GM23338 (cell line): ENCODE measurements at regions not wholly inside any gene's neighbourhood (a gene's known extent, or its start where the extent isn't known, plus 50 kb on each side); places are given as distances from the start of the nearest gene placed in this dataset.
A peak's percentile ranks its signal among the peaks of the same experiment; 100 is the strongest.

ENCODE experiments used
- ATAC-seq: fragments of 200-7000 bp; cut with Tn5 transposase; 3 replicates; pipeline ENCODE4 v1.9.1; 2020
- DNase-seq: peaks from one replicate; pipeline ENCODE4 v3.0.0-alpha.2; 2015; ENCODE audit warnings: low spot score
- H2AFZ ChIP-seq: fragments of 200-600 bp; sonication (generic); 2 replicates; pipeline ENCODE4 v1.8.0; 2016; ENCODE audit warnings: antibody characterized with exemption, mild to moderate bottlenecking, moderate library complexity
- H3F3A ChIP-seq: fragments of 200-600 bp; sonication (generic); replicated peaks from 2 replicates; pipeline ENCODE4 v1.8.0; 2017; ENCODE audit warnings: antibody characterized with exemption, mixed run types, low read depth
- H3K27ac ChIP-seq: fragments of 200-600 bp; sonication (generic); 2 replicates; pipeline ENCODE4 v1.6.1; 2016; ENCODE audit warnings: low read depth
- H3K27me3 ChIP-seq: fragments of 200-600 bp; sonication (generic); 2 replicates; pipeline ENCODE4 v1.8.0; 2016; ENCODE audit warnings: mild to moderate bottlenecking, mixed run types, moderate library complexity; ENCODE audit not compliant: insufficient read depth
- H3K36me3 ChIP-seq: fragments of 200-600 bp; sonication (generic); 2 replicates; pipeline ENCODE4 v1.8.0; 2016; ENCODE audit warnings: mild to moderate bottlenecking; ENCODE audit not compliant: insufficient read depth
- H3K4me1 ChIP-seq: fragments of 200-600 bp; sonication (generic); 2 replicates; pipeline ENCODE4 v1.8.0; 2016; ENCODE audit warnings: mild to moderate bottlenecking, moderate library complexity; ENCODE audit not compliant: insufficient read depth
- H3K4me2 ChIP-seq: fragments of 200-600 bp; sonication (generic); 2 replicates; pipeline ENCODE4 v1.7.1; 2017; ENCODE audit warnings: mixed run types
- H3K4me3 ChIP-seq: fragments of 200-600 bp; sonication (generic); 2 replicates; pipeline ENCODE4 v1.6.1; 2016; ENCODE audit warnings: mixed run types
- H3K79me2 ChIP-seq: fragments of 200-600 bp; sonication (generic); replicated peaks from 2 replicates; pipeline ENCODE4 v1.8.0; 2017; ENCODE audit warnings: mild to moderate bottlenecking; ENCODE audit not compliant: insufficient read depth
- H3K9me2 ChIP-seq: fragments of 200-600 bp; sonication (generic); 2 replicates; pipeline ENCODE4 v1.8.0; 2017; ENCODE audit not compliant: insufficient read depth
- H4K20me1 ChIP-seq: fragments of 200-600 bp; sonication (generic); replicated peaks from 2 replicates; pipeline ENCODE4 v1.8.0; 2017; ENCODE audit warnings: mild to moderate bottlenecking; ENCODE audit not compliant: insufficient read depth
- H3K27ac Mint-ChIP-seq: 2 replicates; pipeline ENCODE4 v1.8.0; 2020; ENCODE audit warnings: inconsistent platforms, mild to moderate bottlenecking, moderate library complexity, mixed read lengths
- H3K27me3 Mint-ChIP-seq: 3 replicates; pipeline ENCODE4 v1.8.0; 2022; ENCODE audit warnings: low read depth, mild to moderate bottlenecking, moderate library complexity, mixed read lengths, inconsistent platforms; ENCODE audit not compliant: insufficient read depth, poor library complexity
- H3K36me3 Mint-ChIP-seq: 3 replicates; pipeline ENCODE4 v1.8.0; 2021; ENCODE audit warnings: low read depth, mild to moderate bottlenecking, inconsistent platforms, moderate library complexity, mixed read lengths
- H3K4me1 Mint-ChIP-seq: 3 replicates; pipeline ENCODE4 v1.8.0; 2020; ENCODE audit warnings: mild to moderate bottlenecking, inconsistent platforms, mixed read lengths
- H3K4me3 Mint-ChIP-seq: 3 replicates; pipeline ENCODE4 v1.8.0; 2021; ENCODE audit warnings: moderate library complexity, mild to moderate bottlenecking, inconsistent platforms, mixed read lengths
- H3K9me3 Mint-ChIP-seq: 3 replicates; pipeline ENCODE4 v1.8.0; 2020; ENCODE audit warnings: moderate library complexity, mild to moderate bottlenecking, inconsistent platforms, mixed read lengths
- ETS1 ChIP-seq: IDR thresholded peaks from 2 replicates; pipeline ENCODE4 v1.6.1; 2016; ENCODE audit warnings: antibody characterized with exemption
- POLR2AphosphoS5 ChIP-seq: IDR thresholded peaks from 2 replicates; pipeline ENCODE4 v1.6.1; 2016; ENCODE audit warnings: antibody characterized with exemption, low read depth
- REST ChIP-seq: IDR thresholded peaks from one replicate; pipeline ENCODE4 v1.6.1; 2018; ENCODE audit warnings: antibody characterized with exemption; ENCODE audit not compliant: unreplicated experiment
- STAT1 ChIP-seq: IDR thresholded peaks from one replicate; pipeline ENCODE4 v1.6.1; 2016; ENCODE audit warnings: antibody characterized with exemption; ENCODE audit not compliant: unreplicated experiment
- ZNF331 ChIP-seq: fragments of 250-450 bp; sonication (Bioruptor Pico); IDR thresholded peaks from 2 replicates; pipeline ENCODE4 v1.5.0; 2020; ENCODE audit warnings: low read depth, mild to moderate bottlenecking, moderate library complexity
- TF ChIP-seq, protein P1 (sequence below): fragments of 250-450 bp; sonication (Bioruptor Pico); IDR thresholded peaks from 2 replicates; pipeline ENCODE4 v1.5.0; 2020; ENCODE audit warnings: mild to moderate bottlenecking, moderate library complexity
- TF ChIP-seq, protein P2 (sequence below), 2 experiments: fragments of 200-600 bp in 1 of 2; sonication (generic) in 1 of 2; conservative IDR thresholded peaks; 2 replicates each; pipeline versions ENCODE4 v1.5.1 to v1.6.1; 2016 to 2017; ENCODE audit warnings: antibody characterized with exemption in 2 of 2, low read depth in 2 of 2, mild to moderate bottlenecking in 2 of 2, moderate library complexity in 1 of 2

DNA sequence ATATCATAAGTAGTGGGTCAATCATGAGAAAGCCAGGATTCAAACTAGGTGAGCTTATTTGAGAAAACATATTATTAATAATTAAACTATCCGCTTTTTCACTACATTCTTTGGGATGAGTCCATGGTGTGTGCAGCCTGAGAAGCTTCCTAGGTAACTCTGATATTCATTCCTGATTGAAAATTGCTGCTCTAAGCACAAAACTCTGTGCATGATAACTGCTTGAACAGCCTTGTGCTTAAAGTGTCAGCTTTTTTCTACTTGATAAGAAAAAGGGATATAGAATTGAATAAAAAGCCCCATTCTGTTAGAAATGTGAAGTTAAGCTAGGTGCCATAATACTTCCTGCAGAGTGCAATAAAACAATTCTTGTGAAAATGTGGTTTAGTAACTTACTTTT, 343.5 kb upstream of the LUZP2 start (continued):
- no peak for TF ChIP-seq REST
- TF ChIP-seq POLR2AphosphoS5 = no peak
- no peak for TF ChIP-seq STAT1

GRCh38 chr11:24155792-24156191, 341.1 kb upstream of the LUZP2 start:
- peak; percentile 36 for DNase-seq
- H3K4me1 ChIP-seq = peaks cover 4% of the 10 kb centered on the region; the same call in 1 of the 2 replicates
- H3K79me2 ChIP-seq = no peaks in the 10 kb centered on the region
- Mint-ChIP-seq H3K27ac (no peak overlapping the region), H3K4me1 (no peaks in the 10 kb centered on the region; the same call in 2 of the 3 replicates), H3K27me3 (no peaks in the 10 kb centered on the region), H3K36me3 (no peaks in the 10 kb centered on the region; the same call in 2 of the 3 replicates), H3K4me3 (no peak overlapping the region), H3K9me3 (no peaks in the 10 kb centered on the region)
- peak overlapping the region; percentile 29; the same call in 1 of the 2 replicates for H2AFZ ChIP-seq
- H3K4me2 ChIP-seq = no peak overlapping the region
- H3K27ac ChIP-seq = no peak overlapping the region
- H3K9me2 ChIP-seq = peaks cover 4% of the 10 kb centered on the region
- H4K20me1 ChIP-seq = no peaks in the 10 kb centered on the region
- no peaks in the 10 kb centered on the region for H3K27me3 ChIP-seq
- no peak overlapping the region for H3K4me3 ChIP-seq
- ATAC-seq = peak; percentile 90
- TF ChIP-seq, protein P1, sequence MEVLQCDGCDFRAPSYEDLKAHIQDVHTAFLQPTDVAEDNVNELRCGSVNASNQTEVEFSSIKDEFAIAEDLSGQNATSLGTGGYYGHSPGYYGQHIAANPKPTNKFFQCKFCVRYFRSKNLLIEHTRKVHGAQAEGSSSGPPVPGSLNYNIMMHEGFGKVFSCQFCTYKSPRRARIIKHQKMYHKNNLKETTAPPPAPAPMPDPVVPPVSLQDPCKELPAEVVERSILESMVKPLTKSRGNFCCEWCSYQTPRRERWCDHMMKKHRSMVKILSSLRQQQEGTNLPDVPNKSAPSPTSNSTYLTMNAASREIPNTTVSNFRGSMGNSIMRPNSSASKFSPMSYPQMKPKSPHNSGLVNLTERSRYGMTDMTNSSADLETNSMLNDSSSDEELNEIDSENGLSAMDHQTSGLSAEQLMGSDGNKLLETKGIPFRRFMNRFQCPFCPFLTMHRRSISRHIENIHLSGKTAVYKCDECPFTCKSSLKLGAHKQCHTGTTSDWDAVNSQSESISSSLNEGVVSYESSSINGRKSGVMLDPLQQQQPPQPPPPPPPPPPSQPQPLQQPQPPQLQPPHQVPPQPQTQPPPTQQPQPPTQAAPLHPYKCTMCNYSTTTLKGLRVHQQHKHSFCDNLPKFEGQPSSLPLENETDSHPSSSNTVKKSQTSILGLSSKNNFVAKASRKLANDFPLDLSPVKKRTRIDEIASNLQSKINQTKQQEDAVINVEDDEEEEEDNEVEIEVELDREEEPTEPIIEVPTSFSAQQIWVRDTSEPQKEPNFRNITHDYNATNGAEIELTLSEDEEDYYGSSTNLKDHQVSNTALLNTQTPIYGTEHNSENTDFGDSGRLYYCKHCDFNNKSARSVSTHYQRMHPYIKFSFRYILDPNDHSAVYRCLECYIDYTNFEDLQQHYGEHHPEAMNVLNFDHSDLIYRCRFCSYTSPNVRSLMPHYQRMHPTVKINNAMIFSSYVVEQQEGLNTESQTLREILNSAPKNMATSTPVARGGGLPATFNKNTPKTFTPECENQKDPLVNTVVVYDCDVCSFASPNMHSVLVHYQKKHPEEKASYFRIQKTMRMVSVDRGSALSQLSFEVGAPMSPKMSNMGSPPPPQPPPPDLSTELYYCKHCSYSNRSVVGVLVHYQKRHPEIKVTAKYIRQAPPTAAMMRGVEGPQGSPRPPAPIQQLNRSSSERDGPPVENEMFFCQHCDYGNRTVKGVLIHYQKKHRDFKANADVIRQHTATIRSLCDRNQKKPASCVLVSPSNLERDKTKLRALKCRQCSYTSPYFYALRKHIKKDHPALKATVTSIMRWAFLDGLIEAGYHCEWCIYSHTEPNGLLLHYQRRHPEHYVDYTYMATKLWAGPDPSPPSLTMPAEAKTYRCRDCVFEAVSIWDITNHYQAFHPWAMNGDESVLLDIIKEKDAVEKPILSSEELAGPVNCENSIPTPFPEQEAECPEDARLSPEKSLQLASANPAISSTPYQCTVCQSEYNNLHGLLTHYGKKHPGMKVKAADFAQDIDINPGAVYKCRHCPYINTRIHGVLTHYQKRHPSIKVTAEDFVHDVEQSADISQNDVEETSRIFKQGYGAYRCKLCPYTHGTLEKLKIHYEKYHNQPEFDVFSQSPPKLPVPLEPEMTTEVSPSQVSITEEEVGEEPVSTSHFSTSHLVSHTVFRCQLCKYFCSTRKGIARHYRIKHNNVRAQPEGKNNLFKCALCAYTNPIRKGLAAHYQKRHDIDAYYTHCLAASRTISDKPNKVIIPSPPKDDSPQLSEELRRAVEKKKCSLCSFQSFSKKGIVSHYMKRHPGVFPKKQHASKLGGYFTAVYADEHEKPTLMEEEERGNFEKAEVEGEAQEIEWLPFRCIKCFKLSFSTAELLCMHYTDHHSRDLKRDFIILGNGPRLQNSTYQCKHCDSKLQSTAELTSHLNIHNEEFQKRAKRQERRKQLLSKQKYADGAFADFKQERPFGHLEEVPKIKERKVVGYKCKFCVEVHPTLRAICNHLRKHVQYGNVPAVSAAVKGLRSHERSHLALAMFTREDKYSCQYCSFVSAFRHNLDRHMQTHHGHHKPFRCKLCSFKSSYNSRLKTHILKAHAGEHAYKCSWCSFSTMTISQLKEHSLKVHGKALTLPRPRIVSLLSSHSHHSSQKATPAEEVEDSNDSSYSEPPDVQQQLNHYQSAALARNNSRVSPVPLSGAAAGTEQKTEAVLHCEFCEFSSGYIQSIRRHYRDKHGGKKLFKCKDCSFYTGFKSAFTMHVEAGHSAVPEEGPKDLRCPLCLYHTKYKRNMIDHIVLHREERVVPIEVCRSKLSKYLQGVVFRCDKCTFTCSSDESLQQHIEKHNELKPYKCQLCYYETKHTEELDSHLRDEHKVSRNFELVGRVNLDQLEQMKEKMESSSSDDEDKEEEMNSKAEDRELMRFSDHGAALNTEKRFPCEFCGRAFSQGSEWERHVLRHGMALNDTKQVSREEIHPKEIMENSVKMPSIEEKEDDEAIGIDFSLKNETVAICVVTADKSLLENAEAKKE = peak; percentile 52
- no peak for TF ChIP-seq ETS1
- no peak for TF ChIP-seq ZNF331
- TF ChIP-seq, protein P2, sequence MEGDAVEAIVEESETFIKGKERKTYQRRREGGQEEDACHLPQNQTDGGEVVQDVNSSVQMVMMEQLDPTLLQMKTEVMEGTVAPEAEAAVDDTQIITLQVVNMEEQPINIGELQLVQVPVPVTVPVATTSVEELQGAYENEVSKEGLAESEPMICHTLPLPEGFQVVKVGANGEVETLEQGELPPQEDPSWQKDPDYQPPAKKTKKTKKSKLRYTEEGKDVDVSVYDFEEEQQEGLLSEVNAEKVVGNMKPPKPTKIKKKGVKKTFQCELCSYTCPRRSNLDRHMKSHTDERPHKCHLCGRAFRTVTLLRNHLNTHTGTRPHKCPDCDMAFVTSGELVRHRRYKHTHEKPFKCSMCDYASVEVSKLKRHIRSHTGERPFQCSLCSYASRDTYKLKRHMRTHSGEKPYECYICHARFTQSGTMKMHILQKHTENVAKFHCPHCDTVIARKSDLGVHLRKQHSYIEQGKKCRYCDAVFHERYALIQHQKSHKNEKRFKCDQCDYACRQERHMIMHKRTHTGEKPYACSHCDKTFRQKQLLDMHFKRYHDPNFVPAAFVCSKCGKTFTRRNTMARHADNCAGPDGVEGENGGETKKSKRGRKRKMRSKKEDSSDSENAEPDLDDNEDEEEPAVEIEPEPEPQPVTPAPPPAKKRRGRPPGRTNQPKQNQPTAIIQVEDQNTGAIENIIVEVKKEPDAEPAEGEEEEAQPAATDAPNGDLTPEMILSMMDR (conservative IDR thresholded peaks at IDR 0.05; ENCODE audit: low read depth in 2 of 2) = peak; percentile 35 to 45
- H3K36me3 ChIP-seq = no peaks in the 10 kb centered on the region
- H3F3A ChIP-seq = no peaks in the 10 kb centered on the region
